OCI-LY1 (cell line): ENCODE measurements at regions not wholly inside any gene's neighbourhood (a gene's known extent, or its start where the extent isn't known, plus 50 kb on each side); places are given as distances from the start of the nearest gene placed in this dataset.

ENCODE experiments used
- H2AFZ ChIP-seq: fragments of 200-600 bp; sonication (generic), shearing (Covaris generic); 2 replicates; pipeline ENCODE4 v1.6.0; 2014; ENCODE audit warnings: antibody characterized with exemption, mild to moderate bottlenecking, low read length
- H3F3A ChIP-seq: fragments of 200-600 bp; sonication (generic), shearing (Covaris generic); 2 replicates; pipeline ENCODE4 v1.6.0; 2014; ENCODE audit warnings: mild to moderate bottlenecking, antibody characterized with exemption, low read length, moderate library complexity; ENCODE audit not compliant: insufficient read depth
- H3K27ac ChIP-seq: fragments of 200-600 bp; sonication (generic); 2 replicates; pipeline ENCODE4 v1.5.1; 2014; ENCODE audit warnings: low read length, mixed run types, mild to moderate bottlenecking, low read depth; ENCODE audit not compliant: poor library complexity, severe bottlenecking
- H3K27me3 ChIP-seq: fragments of 200-600 bp; sonication (generic); 2 replicates; pipeline ENCODE4 v1.6.0; 2014; ENCODE audit warnings: antibody characterized with exemption, mild to moderate bottlenecking, low read length, moderate library complexity; ENCODE audit not compliant: insufficient read depth
- H3K36me3 ChIP-seq: fragments of 200-600 bp; sonication (generic); 2 replicates; pipeline ENCODE4 v1.6.1; 2014; ENCODE audit warnings: mild to moderate bottlenecking, antibody characterized with exemption, low read length, moderate library complexity, mixed read lengths; ENCODE audit not compliant: insufficient read depth
- H3K4me1 ChIP-seq: fragments of 200-600 bp; sonication (generic); 2 replicates; pipeline ENCODE4 v1.5.1; 2014; ENCODE audit warnings: mild to moderate bottlenecking, low read length, moderate library complexity; ENCODE audit not compliant: insufficient read depth, severe bottlenecking
- H3K4me2 ChIP-seq: fragments of 200-600 bp; sonication (generic), shearing (Covaris generic); 2 replicates; pipeline ENCODE4 v1.6.1; 2014; ENCODE audit warnings: low read length
- H3K4me3 ChIP-seq: fragments of 200-600 bp; sonication (generic); 2 replicates; pipeline ENCODE4 v1.5.1; 2014; ENCODE audit warnings: low read length, low read depth, mild to moderate bottlenecking, mixed read lengths; ENCODE audit not compliant: poor library complexity, severe bottlenecking
- H3K79me2 ChIP-seq: fragments of 200-600 bp; shearing (Covaris generic); 2 replicates; pipeline ENCODE4 v1.6.1; 2016; ENCODE audit warnings: mixed run types, low read length, mixed read lengths; ENCODE audit not compliant: insufficient read depth
- H3K9ac ChIP-seq: fragments of 200-600 bp; sonication (generic), shearing (Covaris generic); 2 replicates; pipeline ENCODE4 v1.6.1; 2014; ENCODE audit warnings: mild to moderate bottlenecking, low read length, mixed read lengths
- H3K9me2 ChIP-seq: fragments of 200-600 bp; sonication (generic), shearing (Covaris generic); 2 replicates; pipeline ENCODE4 v1.6.1; 2014; ENCODE audit warnings: low read depth, mild to moderate bottlenecking, low read length, mixed read lengths
- H3K9me3 ChIP-seq: fragments of 200-600 bp; shearing (Covaris generic); 2 replicates; pipeline ENCODE4 v1.6.1; 2014; ENCODE audit warnings: low read length, mixed read lengths
- H4K20me1 ChIP-seq: fragments of 200-600 bp; sonication (generic), shearing (Covaris generic); 2 replicates; pipeline ENCODE4 v1.6.0; 2016; ENCODE audit warnings: mild to moderate bottlenecking, low read length; ENCODE audit not compliant: insufficient read depth
- CTCF ChIP-seq: fragments of 200-600 bp; sonication (generic), shearing (Covaris generic); IDR thresholded peaks from 2 replicates; pipeline ENCODE4 v1.5.1; 2017; ENCODE audit warnings: mild to moderate bottlenecking, antibody characterized with exemption, low read length, moderate library complexity, mixed read lengths
- EZH2 ChIP-seq: fragments of 200-600 bp; sonication (generic), shearing (Covaris generic); IDR thresholded peaks from 2 replicates; pipeline ENCODE4 v1.8.0; 2017; ENCODE audit warnings: borderline replicate concordance, mixed run types, mild to moderate bottlenecking, antibody characterized with exemption, low read length, moderate library complexity, mixed read lengths

- no peak overlapping the region for H2AFZ ChIP-seq
- peaks cover 23% of the 10 kb centered on the region for H3K4me1 ChIP-seq
- no peak overlapping the region for H3K4me2 ChIP-seq
- no peaks in the 10 kb centered on the region for H4K20me1 ChIP-seq
- no peak overlapping the region for H3K9ac ChIP-seq
- no peaks in the 10 kb centered on the region for H3K27me3 ChIP-seq
- no peaks in the 10 kb centered on the region for H3K9me3 ChIP-seq
- H3K36me3 ChIP-seq: no peaks in the 10 kb centered on the region
- TF ChIP-seq EZH2 (no peak), CTCF (no peak)
- no peak overlapping the region for H3K4me3 ChIP-seq
- no peak overlapping the region for H3K27ac ChIP-seq
- no peaks in the 10 kb centered on the region for H3K79me2 ChIP-seq
- H3F3A ChIP-seq: no peaks in the 10 kb centered on the region
- H3K9me2 ChIP-seq: no peaks in the 10 kb centered on the region
Measured at GRCh38 chr13:80718970-80719369, 378.0 kb upstream of the SPRY2 start.

GRCh38 chr13:80717776-80718175, 376.9 kb upstream of the SPRY2 start:
- H3K9ac ChIP-seq: no peak overlapping the region
- H3K9me3 ChIP-seq: no peaks in the 10 kb centered on the region
- H3K9me2 ChIP-seq: no peaks in the 10 kb centered on the region
- no peaks in the 10 kb centered on the region; the same call in 1 of the 2 replicates for H3K36me3 ChIP-seq
- no peaks in the 10 kb centered on the region for H3K27me3 ChIP-seq
- H4K20me1 ChIP-seq: no peaks in the 10 kb centered on the region
- H3K27ac ChIP-seq: peak overlapping the region; percentile 13
- peaks cover 23% of the 10 kb centered on the region for H3K4me1 ChIP-seq
- H3K4me2 ChIP-seq: no peak overlapping the region
- H3K79me2 ChIP-seq: no peaks in the 10 kb centered on the region
- H3F3A ChIP-seq: no peaks in the 10 kb centered on the region
- H2AFZ ChIP-seq: no peak overlapping the region
- TF ChIP-seq CTCF (no peak), EZH2 (no peak)
- H3K4me3 ChIP-seq: no peak overlapping the region

GRCh38 chr13:80716610-80717081, 375.7 kb upstream of the SPRY2 start:
- Histone ChIP-seq H4K20me1 (no peaks in the 10 kb centered on the region), H3K27ac (peak overlapping the region; percentile 79), H3K4me2 (peak overlapping the region; percentile 67), H3K4me3 (peak overlapping the region; percentile 46), H3K4me1 (peaks cover 23% of the 10 kb centered on the region), H3K27me3 (no peaks in the 10 kb centered on the region), H3K79me2 (no peaks in the 10 kb centered on the region), H3F3A (no peaks in the 10 kb centered on the region), H2AFZ (peak overlapping the region; percentile 63; the same call in 1 of the 2 replicates), H3K36me3 (no peaks in the 10 kb centered on the region; the same call in 1 of the 2 replicates), H3K9me3 (no peaks in the 10 kb centered on the region), H3K9ac (peak overlapping the region; percentile 39; the same call in 1 of the 2 replicates), H3K9me2 (no peaks in the 10 kb centered on the region)
- TF ChIP-seq EZH2 (no peak), CTCF (no peak)
